OCI-LY1 (cell line): ENCODE measurements at regions not wholly inside any gene's neighbourhood (a gene's known extent, or its start where the extent isn't known, plus 50 kb on each side); places are given as distances from the start of the nearest gene placed in this dataset.

Experiments
- EZH2 ChIP-seq: fragments of 200-600 bp; sonication (generic), shearing (Covaris generic); IDR thresholded peaks from 2 replicates; pipeline ENCODE4 v1.8.0; 2017; ENCODE audit warnings: borderline replicate concordance, mixed run types, mild to moderate bottlenecking, antibody characterized with exemption, low read length, moderate library complexity, mixed read lengths
- TF ChIP-seq, protein P1 (sequence below): fragments of 200-600 bp; sonication (generic), shearing (Covaris generic); IDR thresholded peaks from 2 replicates; pipeline ENCODE4 v1.5.1; 2017; ENCODE audit warnings: mild to moderate bottlenecking, antibody characterized with exemption, low read length, moderate library complexity, mixed read lengths

DNA sequence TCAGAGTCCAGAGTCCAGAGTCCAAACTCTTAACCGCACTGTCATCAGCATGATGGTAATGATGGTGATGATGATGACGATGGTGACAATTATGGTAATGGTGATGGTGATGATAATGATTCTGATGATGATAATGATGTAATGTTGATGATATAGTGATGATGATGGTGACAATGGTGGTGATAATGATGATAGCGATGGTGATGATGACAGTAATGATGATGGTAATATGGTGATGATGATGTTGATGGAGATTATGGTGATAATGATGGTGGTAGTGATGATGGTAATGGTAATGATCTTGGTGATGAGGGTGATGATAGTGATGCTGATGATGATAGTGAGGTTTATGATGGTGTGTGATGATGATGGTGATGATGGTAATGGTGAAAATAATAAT lies 367.8 kb upstream of the CDH4 start:
- TF ChIP-seq, protein P1, sequence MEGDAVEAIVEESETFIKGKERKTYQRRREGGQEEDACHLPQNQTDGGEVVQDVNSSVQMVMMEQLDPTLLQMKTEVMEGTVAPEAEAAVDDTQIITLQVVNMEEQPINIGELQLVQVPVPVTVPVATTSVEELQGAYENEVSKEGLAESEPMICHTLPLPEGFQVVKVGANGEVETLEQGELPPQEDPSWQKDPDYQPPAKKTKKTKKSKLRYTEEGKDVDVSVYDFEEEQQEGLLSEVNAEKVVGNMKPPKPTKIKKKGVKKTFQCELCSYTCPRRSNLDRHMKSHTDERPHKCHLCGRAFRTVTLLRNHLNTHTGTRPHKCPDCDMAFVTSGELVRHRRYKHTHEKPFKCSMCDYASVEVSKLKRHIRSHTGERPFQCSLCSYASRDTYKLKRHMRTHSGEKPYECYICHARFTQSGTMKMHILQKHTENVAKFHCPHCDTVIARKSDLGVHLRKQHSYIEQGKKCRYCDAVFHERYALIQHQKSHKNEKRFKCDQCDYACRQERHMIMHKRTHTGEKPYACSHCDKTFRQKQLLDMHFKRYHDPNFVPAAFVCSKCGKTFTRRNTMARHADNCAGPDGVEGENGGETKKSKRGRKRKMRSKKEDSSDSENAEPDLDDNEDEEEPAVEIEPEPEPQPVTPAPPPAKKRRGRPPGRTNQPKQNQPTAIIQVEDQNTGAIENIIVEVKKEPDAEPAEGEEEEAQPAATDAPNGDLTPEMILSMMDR, result no peak
- no peak for TF ChIP-seq EZH2
